Muscle layer of duodenum (tissue), 2 donors: ENCODE measurements at regions not wholly inside any gene's neighbourhood (a gene's known extent, or its start where the extent isn't known, plus 50 kb on each side); places are given as distances from the start of the nearest gene placed in this dataset.
"Not testable (repeated sequence)": the region's sequence is repeated elsewhere in the genome, so short reads cannot be mapped to it uniquely, and the experiment has no call there.

ENCODE experiments used
- H3K27ac ChIP-seq: one replicate; pipeline ENCODE4 v1.7.0; 2013; ENCODE audit warnings: mild to moderate bottlenecking, low read length
- H3K27me3 ChIP-seq: one replicate; pipeline ENCODE4 v1.7.0; 2013; ENCODE audit warnings: low read depth, mild to moderate bottlenecking, control low read depth, low read length
- H3K36me3 ChIP-seq, 2 donors: one replicate each; pipeline ENCODE4 v1.7.0; 2013; ENCODE audit warnings: low read length in 2 of 2, control low read depth in 1 of 2, mild to moderate bottlenecking in 1 of 2; ENCODE audit not compliant: insufficient read depth in 2 of 2, control insufficient read depth in 1 of 2
- H3K4me1 ChIP-seq, 2 donors: one replicate each; pipeline ENCODE4 v1.7.0; 2013; ENCODE audit warnings: low read length in 2 of 2, mild to moderate bottlenecking in 2 of 2, control low read depth in 1 of 2, moderate library complexity in 1 of 2; ENCODE audit not compliant: insufficient read depth in 2 of 2, control insufficient read depth in 1 of 2
- H3K4me3 ChIP-seq, 2 donors: one replicate each; pipeline ENCODE4 v1.7.0; 2013; ENCODE audit warnings: low read length in 2 of 2, low read depth in 1 of 2, mild to moderate bottlenecking in 1 of 2
- H3K9me3 ChIP-seq, 2 donors: one replicate each; pipeline ENCODE4 v1.7.0; 2013; ENCODE audit warnings: low read length in 2 of 2, control low read depth in 1 of 2, mild to moderate bottlenecking in 1 of 2; ENCODE audit not compliant: control insufficient read depth in 1 of 2
- donor health status: healthy.

- Histone ChIP-seq H3K9me3 (peaks cover 1 to 10% of the 10 kb centered on the region in 2 donors), H3K4me3 (no peak overlapping the region), H3K4me1 (no peaks in the 10 kb centered on the region), H3K27ac (no peak overlapping the region), H3K36me3 (no peaks in the 10 kb centered on the region), H3K27me3 (no peaks in the 10 kb centered on the region)
Observed at GRCh38 chr16:60142619-60143347, 1408.7 kb upstream of the GOT2 start.

DNA sequence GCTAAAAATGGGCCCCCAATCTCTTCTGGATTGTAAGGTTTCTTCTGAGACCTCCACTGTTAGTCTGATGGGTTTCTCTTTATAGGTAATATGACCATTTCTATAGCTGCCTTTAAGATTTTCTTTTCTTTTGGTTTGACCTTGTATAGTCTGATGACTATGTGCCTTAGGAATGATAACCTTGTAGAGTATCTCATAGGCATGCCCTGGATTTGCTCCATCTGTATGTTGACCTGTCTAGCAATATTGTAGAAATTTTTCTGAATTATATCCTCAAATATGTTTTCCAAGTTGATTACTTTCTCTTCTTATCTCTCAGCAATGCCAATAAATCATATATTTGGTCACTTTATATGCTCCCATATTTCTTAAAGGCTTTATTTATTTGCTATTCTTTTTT, 1403.8 kb upstream of the GOT2 start:
- Histone ChIP-seq H3K27ac (no peak overlapping the region), H3K4me1 (no peaks in the 10 kb centered on the region), H3K4me3 (no peak overlapping the region), H3K9me3 (peaks cover 7 to 11% of the 10 kb centered on the region in 2 donors), H3K27me3 (no peaks in the 10 kb centered on the region), H3K36me3 (no peaks in the 10 kb centered on the region)

DNA sequence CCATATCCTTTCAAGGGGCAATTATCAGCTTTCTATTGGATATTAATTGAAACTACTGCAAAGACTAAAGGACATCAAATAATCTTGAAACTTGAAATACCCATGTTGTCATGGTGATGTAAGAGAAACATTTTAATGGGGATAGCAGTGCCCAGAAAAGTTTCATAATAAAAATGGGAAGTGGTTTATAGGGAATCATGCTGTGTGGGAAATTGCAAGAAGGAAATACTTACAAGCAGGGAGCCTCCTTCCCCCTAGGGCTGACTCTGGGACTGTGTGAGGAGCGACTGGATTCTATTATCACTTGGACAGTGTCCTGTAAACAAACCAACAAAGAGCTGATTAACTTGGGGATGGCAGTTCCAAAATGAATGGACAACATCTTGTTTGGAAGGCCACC, 1393.1 kb upstream of the GOT2 start:
- Histone ChIP-seq H3K4me1 (no peaks in the 10 kb centered on the region), H3K27me3 (no peaks in the 10 kb centered on the region), H3K27ac (no peak overlapping the region), H3K9me3 (no peaks in the 10 kb centered on the region), H3K36me3 (no peaks in the 10 kb centered on the region), H3K4me3 (no peak overlapping the region)

DNA sequence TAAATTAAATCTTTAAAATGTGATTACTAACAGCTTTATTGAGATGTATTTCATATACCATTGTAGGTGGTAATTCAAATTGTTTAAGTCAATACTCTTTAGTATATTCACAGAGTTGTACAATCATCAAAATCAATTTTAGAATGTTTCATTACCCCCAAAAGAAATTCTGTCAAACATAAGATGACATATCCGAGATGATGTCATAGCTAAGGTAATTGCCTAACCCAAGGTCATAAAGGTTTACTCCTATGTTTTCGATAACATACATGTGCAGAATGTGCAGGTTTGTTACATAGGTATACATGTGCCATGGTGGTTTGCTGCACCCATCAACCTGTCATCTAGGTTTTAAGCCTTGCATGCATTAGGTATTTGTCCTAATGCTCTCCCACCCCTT, 1392.0 kb upstream of the GOT2 start:
- not testable (repeated sequence) for H3K9me3 ChIP-seq, H3K27me3 ChIP-seq, H3K27ac ChIP-seq, H3K36me3 ChIP-seq, H3K4me1 ChIP-seq, H3K4me3 ChIP-seq

DNA sequence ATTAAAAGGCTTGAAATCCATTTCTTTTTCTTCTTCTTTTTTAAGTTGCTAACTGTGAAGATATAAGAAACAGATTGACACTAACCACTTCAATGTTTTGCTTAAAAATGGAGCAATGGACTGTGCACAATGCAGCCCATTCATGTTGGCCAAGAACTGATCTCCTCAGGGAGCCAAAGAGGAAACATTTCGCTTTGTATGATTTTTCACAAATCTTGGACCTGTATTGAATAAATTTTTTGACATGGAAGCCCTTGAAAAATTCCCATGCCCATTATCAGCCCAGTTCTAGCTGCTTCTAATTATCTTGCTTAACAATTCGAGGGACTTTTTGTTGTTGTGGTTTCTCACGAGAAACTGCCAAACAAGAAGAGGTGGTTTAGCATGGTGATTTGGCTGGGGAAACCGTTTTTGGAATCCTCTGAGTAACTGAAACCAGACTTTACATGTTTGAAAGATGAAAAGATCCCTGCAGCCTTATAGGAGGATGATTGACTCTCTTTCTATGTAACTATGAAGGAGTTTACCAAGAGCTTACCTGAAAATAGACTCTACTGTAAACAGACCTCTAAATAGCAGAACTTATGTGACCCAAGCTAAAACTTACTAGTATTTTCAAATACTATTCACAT, 1389.4 kb upstream of the GOT2 start:
- no peak overlapping the region for H3K4me3 ChIP-seq
- no peaks in the 10 kb centered on the region for H3K27me3 ChIP-seq
- no peaks in the 10 kb centered on the region for H3K36me3 ChIP-seq
- no peak overlapping the region for H3K27ac ChIP-seq
- H3K4me1 ChIP-seq = no peaks in the 10 kb centered on the region
- H3K9me3 ChIP-seq = no peaks in the 10 kb centered on the region

GRCh38 chr16:60120586-60120985, 1386.5 kb upstream of the GOT2 start:
- H3K4me1 ChIP-seq = no peaks in the 10 kb centered on the region
- no peak overlapping the region for H3K27ac ChIP-seq
- H3K9me3 ChIP-seq = no peaks in the 10 kb centered on the region
- H3K27me3 ChIP-seq = no peaks in the 10 kb centered on the region
- no peaks in the 10 kb centered on the region for H3K36me3 ChIP-seq
- H3K4me3 ChIP-seq = no peak overlapping the region

DNA sequence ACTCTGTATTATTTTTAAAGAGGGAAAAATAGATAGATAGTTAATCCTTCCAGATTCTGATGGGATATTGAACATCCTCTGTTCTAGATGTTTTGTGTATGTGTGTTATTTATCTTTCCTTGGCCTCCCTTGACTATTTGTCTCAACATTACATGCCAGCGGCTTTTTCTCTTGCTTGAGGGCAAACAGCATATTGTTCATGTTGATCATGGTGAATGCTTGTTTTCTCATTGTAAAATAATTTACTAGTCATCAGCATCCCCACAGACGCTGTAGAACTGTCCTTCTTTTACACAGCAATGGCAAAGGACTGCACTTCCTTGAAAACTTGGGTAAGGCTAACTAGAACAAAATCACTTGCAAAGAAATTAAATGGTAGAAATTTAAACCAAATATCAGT, 1376.4 kb upstream of the GOT2 start:
- H3K4me3 ChIP-seq = no peak overlapping the region
- H3K36me3 ChIP-seq = no peaks in the 10 kb centered on the region
- H3K9me3 ChIP-seq = no peaks in the 10 kb centered on the region
- H3K4me1 ChIP-seq = no peaks in the 10 kb centered on the region
- H3K27ac ChIP-seq = no peak overlapping the region
- H3K27me3 ChIP-seq = no peaks in the 10 kb centered on the region

DNA sequence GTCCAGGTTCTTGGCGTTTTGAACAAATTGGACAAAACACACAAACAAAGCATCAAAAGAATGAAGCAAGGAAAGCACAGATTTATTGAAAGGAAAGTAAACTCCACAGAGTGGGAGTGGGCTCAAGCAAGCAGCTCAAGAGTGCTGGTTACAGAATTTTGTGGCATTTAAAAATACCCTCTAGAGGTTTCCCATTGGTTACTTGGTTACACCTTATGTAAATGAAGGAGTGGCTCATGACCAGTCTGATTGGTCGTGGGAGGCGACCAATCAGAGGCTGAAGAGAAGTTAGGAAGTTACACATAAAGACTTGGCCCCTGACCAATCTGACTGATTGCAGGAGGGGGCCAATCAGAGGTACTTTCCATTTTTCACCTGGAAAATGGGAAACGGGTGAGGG, 1373.8 kb upstream of the GOT2 start:
- H3K36me3 ChIP-seq = no peaks in the 10 kb centered on the region
- no peak overlapping the region for H3K4me3 ChIP-seq
- no peak overlapping the region for H3K27ac ChIP-seq

DNA sequence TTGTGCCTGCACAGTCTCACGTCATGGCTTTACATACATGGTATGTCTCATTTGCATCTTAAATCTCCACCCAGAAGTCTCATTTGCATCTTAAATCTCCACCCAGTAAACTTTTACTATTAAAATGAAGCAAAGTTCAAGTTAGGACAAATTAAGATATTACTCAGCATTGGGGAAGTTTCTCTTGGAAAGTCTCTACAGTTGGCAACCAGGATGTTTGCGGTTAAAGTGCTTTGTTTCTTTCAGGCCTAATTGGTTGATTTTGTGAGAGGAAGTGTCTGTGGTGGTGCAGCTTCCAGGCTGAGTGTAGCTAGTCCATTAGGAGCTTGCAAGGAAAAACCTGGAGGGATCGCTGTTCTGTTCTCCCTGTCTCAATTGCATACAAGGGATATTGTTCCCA, 1373.3 kb upstream of the GOT2 start:
- Histone ChIP-seq H3K4me1 (no peaks in the 10 kb centered on the region), H3K27me3 (no peaks in the 10 kb centered on the region), H3K36me3 (no peaks in the 10 kb centered on the region), H3K27ac (no peak overlapping the region), H3K4me3 (no peak overlapping the region), H3K9me3 (no peaks in the 10 kb centered on the region)

More for the DNA sequence above, 1373.8 kb upstream of the GOT2 start:
- Histone ChIP-seq H3K4me1 (no peaks in the 10 kb centered on the region), H3K9me3 (no peaks in the 10 kb centered on the region), H3K27me3 (no peaks in the 10 kb centered on the region)

DNA sequence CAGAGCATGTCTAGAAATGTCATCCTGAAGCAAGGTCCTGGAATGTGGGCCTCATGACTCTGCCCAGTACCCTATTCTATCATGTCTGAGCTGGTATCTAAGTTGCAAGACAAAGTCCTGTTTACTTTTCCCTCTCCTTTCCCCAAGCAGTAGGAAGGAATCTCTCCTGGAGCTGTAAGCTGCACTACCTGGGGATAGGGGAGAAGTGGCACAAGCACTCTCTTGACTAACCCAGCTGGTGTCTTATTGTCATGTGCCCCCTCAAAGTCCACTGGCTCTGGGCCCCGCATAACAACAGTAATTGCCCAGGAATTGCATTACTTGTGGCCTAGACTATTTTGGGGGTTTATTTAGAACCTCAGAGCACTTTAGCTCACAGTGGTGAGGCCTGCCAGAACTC, 1366.3 kb upstream of the GOT2 start:
- H3K36me3 ChIP-seq = no peaks in the 10 kb centered on the region
- H3K4me3 ChIP-seq = no peak overlapping the region
- no peaks in the 10 kb centered on the region for H3K9me3 ChIP-seq
- H3K27ac ChIP-seq = no peak overlapping the region
- no peaks in the 10 kb centered on the region for H3K27me3 ChIP-seq
- H3K4me1 ChIP-seq = no peaks in the 10 kb centered on the region

- no peaks in the 10 kb centered on the region for H3K36me3 ChIP-seq
- peaks cover 0 to 3% of the 10 kb centered on the region in 2 donors for H3K9me3 ChIP-seq
- H3K27me3 ChIP-seq = no peaks in the 10 kb centered on the region
- H3K4me3 ChIP-seq = no peak overlapping the region
- H3K4me1 ChIP-seq = no peaks in the 10 kb centered on the region
- H3K27ac ChIP-seq = no peak overlapping the region
Observed at GRCh38 chr16:60091529-60091928, 1357.4 kb upstream of the GOT2 start.

DNA sequence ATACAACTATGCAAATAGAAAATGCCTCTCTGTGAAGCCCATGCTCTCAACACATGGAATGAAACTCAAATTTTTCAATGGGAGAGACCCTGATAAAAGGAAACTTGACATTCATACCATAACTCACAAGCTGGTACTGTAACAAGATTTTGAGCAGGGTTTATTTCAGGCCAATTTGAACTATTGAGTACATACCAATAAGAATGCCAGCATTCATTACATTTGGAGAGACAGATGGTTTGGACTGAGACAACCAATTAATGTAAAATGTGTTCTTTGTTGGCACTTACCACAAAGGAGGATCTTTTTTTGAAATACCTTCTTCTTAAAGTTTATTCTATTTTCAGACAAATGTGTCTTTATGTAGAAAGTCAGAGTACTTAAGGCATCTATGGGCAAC, 1357.0 kb upstream of the GOT2 start:
- Histone ChIP-seq H3K4me3 (no peak overlapping the region), H3K36me3 (no peaks in the 10 kb centered on the region), H3K27me3 (no peaks in the 10 kb centered on the region), H3K9me3 (peaks cover 0 to 3% of the 10 kb centered on the region in 2 donors), H3K27ac (no peak overlapping the region), H3K4me1 (no peaks in the 10 kb centered on the region)
